H54 (cell line): ENCODE measurements at regions not wholly inside any gene's neighbourhood (a gene's known extent, or its start where the extent isn't known, plus 50 kb on each side); places are given as distances from the start of the nearest gene placed in this dataset.
A peak's percentile ranks its signal among the peaks of the same experiment; 100 is the strongest.
"Not testable (repeated sequence)": the region's sequence is repeated elsewhere in the genome, so short reads cannot be mapped to it uniquely, and the experiment has no call there.

ENCODE experiments used
- DNase-seq: peaks from one replicate; pipeline ENCODE4 v3.0.0; 2011; ENCODE audit warnings: low spot score, mixed read lengths; ENCODE audit not compliant: insufficient read length
- FAIRE-seq: peaks from 3 replicates; lab custom pipeline; 2011; peaks lifted over from hg19 to GRCh38; lab: Jason Lieb, UNC
- POLR2A ChIP-seq: IDR thresholded peaks from 2 replicates; pipeline ENCODE4 v1.6.1; 2011; ENCODE audit warnings: low read depth, mild to moderate bottlenecking, low read length

- no peak for TF ChIP-seq POLR2A
- no peak for FAIRE-seq
These were observed 59.6 kb downstream of the RNF187 start for GRCh38 chr1:228546541-228547463.

GRCh38 chr1:228547464-228547792, 60.2 kb downstream of the RNF187 start:
- TF ChIP-seq POLR2A = no peak
- no peak for DNase-seq
- FAIRE-seq = no peak

More at GRCh38 chr1:228546541-228547463, 59.6 kb downstream of the RNF187 start:
- no peak for DNase-seq

GRCh38 chr1:228548788-228549187, 61.6 kb downstream of the RNF187 start:
- DNase-seq (no peak), FAIRE-seq (no peak)
- no peak for TF ChIP-seq POLR2A

DNA sequence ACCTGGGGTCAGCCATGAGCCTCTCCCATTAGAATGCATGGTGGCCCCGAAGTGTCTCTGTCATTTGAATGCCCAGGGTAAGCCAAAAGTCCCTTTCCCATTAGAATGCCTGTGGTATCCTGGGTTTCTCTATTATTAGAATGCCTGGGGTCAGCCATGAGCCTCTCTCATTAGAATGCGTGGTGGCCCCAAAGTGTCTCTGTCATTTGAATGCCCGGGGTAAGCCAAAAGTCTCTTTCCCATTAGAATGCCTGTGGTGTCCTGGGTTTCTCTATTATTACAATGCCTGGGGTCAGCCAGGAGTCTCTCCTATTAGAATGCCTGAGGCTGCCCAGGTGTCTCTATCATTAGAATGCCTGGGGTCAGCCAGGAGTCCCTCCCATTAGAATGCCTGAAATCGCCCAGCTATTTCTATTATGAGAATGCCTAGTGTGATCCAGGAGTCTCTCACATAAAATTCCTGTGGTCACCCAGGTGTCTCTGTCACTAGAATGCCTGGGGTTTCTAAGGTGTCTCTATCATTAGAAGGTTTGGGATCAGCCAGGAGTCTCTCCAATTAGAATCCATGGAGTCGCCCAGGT, 65.5 kb downstream of the RNF187 start:
- FAIRE-seq (no peak), DNase-seq (no peak)
- no peak for TF ChIP-seq POLR2A

GRCh38 chr1:228554107-228554506, 66.9 kb downstream of the RNF187 start:
- FAIRE-seq = no peak
- no peak for DNase-seq

GRCh38 chr1:228555074-228555994, 68.2 kb downstream of the RNF187 start:
- no peak for TF ChIP-seq POLR2A
- FAIRE-seq (no peak), DNase-seq (peak; percentile 22)

More at GRCh38 chr1:228554107-228554506, 66.9 kb downstream of the RNF187 start:
- TF ChIP-seq POLR2A = no peak

- not testable (repeated sequence) for DNase-seq, FAIRE-seq
These were observed 69.7 kb downstream of the RNF187 start for GRCh38 chr1:228556634-228557430.
